NCI-H510A (cell line): ENCODE measurements at regions not wholly inside any gene's neighbourhood (a gene's known extent, or its start where the extent isn't known, plus 50 kb on each side); places are given as distances from the start of the nearest gene placed in this dataset.

Experiments used
- DNase-seq: peaks from one replicate; lab custom pipeline; 2025; lab: John Stamatoyannopoulos, UW

DNA sequence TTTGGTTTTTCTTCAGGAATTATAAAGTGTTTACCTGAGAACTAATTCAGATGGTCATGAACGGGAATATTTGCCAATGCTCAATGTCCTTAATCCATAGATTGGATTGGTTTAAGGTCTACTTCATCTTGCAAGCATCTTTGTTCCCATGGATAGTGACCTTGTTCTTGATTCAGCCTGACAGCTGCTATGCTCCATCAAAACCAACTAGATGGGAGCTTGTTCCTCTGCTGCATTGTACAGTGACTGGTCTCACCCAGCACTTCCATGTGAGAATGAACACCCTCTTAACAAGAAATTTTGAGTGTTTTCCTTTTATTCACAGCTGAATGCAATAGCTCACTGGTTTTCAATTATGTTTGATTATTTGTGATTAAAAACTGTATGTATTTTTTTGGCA, 312.6 kb upstream of the ACTBL2 start:
- DNase-seq = no peak

DNA sequence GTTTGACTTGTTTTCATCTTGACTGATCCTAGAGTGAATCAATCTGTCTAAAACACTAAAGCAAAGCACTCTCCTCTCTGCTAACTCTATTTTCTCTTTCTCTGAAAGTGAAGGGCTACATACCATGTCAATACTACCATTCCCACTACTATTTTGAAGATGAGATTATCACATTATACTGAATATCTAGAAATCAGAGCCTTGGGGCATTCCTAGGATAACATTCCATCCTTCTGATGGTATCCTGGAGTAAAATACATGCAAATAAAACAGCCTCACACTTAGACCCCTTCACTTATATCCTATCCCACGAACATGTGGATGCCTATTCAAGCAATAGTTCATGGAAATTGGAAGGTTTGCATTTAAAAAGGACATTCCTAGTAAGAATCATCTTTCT, 309.3 kb upstream of the ACTBL2 start:
- DNase-seq = no peak

DNA sequence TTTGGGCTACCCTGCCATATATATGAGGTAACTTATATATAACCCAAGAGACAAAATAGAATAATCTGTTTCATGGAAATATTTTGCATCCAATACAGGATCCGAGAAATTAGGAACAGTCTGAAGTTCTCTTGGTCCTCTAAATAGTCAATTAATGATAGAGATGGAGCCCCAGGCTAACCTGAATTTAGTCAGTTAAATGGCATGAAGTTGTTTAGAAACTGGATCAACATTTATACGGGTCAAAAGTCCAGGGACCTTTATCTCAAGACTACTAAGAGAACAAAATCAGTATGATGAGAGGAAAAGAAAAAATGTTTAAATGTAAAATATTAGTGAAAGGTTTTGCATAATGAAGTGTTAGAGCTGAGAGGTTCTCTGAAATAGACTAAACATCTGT, 303.3 kb upstream of the ACTBL2 start:
- no peak for DNase-seq

DNA sequence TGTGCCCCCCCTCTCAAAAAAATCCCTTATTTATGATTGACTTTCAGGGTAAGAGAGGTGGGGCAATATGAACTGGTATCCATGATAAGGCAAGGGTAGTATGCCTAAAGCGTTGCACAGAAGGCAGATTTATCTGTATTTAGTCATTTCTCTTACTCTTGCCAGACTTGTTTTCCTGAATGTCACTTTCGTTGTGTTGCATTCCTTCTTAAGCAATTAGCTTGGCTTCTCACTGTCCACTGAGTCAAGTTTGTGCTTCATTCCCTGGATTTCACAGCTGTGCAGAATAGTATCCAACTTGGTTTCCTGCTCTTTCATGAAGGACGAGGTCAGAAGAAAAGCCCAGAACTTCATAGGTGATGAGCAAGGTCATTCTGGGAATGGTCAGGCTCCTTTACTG, 301.5 kb upstream of the ACTBL2 start:
- no peak for DNase-seq

DNA sequence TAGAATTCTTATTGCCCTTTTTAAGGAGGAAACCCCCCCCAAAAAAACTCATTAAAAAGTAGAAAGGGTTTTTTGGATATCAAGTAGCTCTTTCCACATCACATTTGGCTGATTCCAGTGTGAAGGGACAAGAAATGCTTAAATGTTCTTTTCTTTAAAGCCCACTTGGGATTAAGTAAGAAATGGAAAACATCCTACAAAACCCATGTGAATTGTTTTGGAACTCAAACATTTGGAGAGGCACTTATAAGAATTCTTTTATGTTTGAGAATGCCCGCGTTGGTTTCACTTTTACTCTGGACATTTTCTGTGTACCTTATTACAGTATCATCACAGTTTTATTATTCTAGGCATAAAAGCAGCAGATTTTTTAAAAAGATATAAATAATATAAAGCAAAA, 301.1 kb upstream of the ACTBL2 start:
- DNase-seq = no peak

DNA sequence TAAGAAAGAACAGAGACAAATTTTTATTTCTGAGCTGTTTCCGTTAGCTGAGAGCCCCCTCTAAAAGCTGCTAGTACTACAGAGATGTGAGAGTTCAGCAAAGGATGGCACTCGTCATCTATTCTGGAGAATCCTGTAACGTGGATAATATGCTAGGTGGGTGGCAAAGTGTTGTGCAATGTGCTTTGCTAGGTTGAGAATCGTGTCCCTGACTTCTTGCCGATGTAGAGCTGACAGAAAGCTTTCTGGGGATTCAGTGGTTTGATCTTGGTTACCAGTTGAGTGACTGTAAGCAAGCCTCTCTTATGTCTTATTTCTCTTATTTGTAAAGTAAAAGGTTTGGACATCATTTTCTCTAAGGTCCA, 298.3 kb upstream of the ACTBL2 start:
- DNase-seq = no peak

DNA sequence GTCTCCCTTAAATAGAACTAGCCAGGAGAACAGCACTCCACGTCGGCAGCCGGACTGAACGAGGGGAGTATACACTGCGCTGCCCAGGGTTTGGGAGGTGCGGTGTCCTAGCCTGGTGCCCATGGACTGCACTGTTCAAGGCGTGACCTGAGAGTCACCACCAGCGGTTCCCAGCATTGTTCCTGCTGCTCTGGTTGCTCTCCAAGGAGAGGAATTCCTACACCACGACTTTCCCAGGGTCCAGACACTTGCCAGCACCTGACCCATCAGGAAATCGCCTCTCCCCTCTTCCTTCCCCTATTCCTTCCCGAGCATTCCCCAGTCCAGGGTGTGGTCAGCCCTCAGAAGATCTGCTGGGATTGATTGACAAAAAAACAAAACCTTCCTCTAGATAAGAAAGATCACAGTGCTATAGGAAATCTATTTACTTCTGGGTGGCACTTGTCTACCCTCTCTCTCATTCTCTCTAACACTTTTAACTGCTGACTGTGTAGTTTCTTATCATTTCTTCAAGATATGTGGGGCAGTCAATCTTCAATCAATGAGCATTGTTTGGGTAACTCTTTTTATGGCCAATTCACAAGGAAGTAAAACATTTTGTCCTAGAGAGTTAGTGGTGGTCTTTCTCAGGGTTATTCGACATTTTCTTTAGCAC, 297.8 kb upstream of the ACTBL2 start:
- DNase-seq = no peak

DNA sequence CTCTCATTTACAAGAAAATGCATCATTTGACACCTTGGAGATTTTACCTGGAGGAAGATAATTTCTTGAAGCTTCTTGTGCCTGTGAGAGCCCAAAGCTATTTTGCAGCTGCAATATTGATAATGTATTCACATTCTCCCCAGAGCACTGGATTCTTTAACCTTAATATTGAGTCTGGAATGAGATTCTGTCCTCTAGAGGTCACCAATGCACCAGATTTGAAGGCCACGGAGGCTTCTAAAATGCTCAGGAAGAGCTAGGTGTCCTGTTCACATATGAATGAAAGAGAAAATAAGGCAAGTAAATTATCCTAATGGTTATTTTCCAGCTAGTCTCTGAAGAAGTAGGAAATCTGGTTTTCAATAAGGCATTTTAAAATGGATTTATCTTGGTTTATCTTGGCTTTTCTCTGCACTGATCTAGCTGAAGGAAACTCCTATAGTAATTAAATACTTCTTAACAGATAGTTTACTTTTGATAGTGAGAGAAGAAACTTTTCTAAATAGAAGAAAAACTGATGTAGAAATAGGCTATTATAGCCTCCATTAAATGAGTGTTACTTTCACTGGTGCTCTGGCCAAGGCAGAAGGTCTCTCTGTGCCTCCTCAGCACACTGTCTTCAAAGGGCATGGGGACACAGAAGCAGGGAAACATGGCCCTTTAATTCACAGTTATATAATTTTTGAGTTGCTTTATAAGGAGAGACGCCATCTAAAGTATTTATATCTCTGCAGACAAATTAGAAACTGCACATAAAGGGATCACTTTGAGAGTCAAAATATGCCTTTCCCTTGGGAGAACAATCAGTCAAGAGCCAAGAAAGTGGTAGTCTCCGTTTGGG, 297.0 kb upstream of the ACTBL2 start:
- DNase-seq = no peak

DNA sequence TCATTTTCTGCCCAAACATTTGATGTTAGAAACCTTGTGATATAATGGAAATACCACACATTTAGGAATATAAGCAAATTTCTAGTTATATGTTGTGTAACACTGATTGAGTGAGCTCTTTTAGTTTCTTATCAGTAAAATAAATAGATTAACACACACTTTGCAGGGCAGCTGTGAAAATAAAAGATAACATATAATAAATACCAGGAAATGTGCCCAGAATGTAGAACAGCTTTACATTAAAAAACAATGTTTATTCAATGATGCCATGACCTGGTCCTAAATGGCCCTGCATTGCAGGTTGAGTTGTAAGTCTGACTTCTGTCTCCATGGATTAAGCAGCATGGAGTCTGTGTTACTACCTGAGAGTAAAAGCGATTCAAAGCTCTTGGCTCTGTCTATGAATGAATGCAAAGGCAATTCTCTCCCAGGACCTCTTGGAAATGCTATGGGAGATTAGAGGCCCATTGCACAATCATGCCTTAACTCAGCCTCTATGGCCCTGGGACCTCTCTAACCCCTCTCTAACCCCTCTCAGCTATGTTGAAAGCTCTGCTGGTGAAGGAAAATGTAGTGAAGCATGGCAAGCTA, 296.0 kb upstream of the ACTBL2 start:
- DNase-seq = no peak

DNA sequence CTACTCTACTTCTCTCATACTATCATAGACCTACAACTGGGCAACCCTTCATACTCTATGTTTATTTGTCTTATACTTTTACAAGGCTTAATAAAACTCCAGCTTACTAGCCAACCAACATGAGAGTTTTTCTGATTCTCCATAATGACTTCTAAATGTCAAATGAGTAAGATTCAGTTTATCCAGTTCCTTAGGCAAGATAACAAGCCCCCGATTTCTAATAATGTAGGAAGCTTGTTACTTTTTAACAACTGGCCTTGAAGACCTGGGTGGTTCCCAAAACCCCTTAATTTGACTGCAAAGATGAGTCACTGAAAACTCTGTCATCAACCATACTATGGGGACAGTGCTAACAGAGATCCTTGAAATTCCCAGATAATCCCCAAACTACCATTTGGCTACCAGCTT, 294.6 kb upstream of the ACTBL2 start:
- DNase-seq = no peak

DNA sequence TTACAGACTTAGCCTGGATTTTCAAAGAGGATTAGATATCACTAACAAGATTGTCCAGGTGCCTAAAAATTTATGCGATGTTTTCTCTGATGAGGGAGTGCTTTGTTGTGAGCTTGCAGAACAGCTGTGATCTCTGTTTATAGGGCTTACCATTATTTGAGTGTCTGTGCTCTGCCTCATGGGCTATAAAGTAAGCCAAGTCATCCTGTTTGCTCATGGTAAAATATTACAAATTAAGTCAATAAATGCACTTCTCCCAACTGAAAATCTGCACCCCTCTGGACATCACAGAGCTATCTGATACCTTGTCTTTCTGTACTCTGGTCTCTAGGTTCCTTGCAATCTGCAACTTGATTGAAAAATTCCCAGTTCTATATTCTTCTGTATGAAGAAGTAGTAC, 293.4 kb upstream of the ACTBL2 start:
- DNase-seq = no peak

DNA sequence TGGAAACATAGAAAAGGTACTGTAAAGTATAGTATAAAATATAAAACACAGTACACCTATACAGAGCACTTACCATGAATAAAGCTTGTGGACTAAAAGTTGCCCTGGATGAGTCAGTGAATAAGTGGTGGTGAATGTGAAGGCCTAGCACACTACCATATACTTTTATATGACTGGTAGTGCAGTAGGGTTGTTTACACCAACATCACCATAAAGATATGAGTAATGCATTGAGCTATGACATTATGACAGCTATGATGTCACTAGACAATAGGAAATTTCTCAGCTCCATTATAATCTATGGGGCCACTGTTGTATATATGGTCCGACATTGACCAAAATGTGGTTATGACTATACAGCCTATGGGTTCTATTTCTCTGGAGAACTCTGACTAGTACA, 291.8 kb upstream of the ACTBL2 start:
- no peak for DNase-seq

DNA sequence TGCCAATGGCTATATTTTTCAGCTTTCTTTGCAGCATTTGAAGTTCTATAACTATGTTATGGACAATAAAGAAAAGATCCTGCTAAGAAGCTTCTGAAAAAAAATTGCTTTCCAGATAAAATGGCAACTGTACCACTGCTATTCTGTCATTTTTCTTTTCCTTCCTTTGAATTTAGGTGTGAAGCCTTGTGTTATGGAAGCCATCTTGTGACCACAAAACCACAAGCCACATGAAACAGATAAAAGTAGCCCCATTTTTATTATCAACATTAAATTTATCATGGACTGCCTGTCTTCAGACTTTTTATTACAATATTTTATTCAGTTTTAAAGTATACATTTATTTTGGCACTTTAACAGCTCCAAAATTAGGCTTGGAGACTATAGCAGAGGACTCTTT, 289.9 kb upstream of the ACTBL2 start:
- DNase-seq = no peak

DNA sequence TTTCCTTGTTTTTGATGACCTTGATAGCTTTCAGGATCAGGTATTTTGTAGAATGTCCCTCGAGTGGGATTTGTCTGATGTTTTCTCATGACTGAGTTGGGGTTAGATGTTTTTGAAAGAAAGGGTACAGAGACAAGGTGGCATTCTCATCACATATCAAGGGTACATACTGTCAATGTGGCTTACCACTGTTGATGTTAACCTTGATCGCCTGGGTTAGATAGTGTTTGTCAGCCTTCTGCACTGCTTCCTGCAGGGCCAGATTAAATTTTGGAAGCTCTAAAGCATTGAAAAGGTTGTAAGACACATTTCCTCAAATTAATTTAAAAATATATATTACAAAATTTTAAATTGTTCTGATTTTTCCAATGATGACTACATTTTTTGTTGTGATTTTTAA, 287.4 kb upstream of the ACTBL2 start:
- DNase-seq = no peak

DNA sequence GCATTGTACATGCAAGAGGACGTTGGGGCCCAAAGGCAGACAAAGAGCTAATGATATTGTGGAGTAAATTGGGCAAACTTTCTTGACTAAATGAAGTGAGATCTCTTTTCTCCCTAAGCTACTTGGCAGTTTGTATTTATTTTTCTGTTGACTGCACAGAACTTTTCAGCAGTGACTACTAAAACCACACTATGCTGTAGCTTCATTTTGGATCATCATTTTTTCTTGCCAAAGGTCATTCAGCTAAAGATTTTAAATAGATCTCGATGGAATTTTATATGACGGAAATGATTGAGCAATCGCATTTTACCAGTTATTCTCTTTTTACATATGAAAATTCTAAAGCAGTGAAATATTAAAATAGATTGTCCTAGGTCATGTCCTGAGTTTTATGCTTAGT, 286.1 kb upstream of the ACTBL2 start:
- no peak for DNase-seq

DNA sequence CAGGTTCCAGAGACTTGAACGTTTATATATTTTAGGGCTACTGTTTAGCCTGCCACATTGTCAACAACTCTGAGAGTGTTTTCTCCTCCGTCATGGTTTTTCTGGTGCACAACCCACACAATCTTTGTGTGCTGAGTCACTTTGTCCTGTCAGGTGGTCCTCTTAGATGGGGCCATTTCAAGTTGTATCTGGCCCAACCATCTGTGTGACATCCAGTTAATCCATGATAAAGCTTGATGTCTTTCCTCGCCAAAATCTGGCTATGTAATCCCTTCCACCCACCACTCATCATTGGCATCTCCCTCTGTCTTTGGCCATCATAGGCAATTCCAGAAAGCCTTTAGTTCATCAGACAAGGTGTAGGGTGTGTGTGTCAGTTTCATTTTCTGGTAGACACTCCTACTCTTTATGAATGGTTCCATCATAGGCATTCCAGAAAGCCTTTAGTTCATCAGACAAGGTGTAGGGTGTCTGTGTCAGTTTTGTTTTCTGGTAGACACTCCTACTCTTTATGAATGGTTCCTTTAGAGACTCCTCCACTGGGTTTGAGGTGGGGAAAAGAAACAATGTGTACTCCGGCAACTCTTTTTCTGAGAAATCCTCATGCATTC, 282.0 kb upstream of the ACTBL2 start:
- DNase-seq = no peak

DNA sequence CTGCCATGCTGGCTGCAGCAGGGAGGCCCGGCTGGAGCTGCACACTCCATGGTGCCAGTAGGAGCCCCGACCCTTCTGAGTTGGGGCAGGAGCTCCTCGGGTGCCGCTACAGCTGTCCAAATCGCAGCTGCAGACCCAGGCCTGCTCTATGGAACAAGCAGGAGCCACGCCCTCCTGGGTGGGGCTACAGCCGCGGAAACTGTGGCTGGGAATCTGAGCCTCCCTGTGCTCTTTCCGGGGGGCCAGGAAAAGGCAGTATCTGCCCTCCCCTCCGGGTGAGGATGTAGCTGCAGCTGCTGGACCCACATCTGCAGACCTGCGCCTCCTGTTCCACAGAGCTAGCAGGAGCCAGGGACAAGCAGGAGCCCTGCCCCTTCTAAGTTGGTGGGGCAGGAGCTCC, 278.9 kb upstream of the ACTBL2 start:
- no peak for DNase-seq

DNA sequence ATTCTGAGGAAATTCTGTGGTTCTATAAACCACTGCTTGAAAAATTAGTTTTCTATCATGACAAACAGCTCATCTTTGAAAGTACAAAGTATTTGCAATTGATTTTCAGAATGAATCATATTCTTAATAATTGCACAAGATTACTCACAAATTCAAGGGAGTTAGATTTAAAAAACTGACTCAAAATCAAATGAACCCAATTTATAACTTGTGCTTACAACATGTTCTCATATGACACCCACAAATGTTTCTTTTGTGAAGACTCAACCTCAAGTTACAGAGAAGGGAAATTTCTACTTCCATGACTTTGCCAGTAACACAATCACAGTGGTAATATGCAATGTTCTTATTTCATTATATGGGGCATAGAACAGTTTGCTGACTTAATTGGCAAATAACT, 272.0 kb upstream of the ACTBL2 start:
- no peak for DNase-seq

DNA sequence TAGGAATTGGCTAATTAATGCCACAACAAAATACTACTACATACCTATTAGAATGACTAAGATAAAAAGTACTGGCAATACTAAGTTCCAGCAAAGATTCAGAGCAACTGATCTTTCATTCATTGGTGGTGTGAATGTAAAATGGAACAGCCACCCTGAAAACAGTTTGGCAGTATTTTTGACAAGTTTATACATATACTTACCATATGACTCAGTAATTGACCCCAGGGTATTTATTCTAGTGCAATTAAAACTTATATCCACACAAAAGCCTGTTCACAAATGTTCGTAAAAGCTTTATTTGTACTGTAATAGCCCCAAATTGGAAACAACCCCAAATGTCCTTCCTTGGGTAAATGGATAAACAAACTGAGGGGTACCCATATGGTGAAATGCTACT, 270.8 kb upstream of the ACTBL2 start:
- no peak for DNase-seq

DNA sequence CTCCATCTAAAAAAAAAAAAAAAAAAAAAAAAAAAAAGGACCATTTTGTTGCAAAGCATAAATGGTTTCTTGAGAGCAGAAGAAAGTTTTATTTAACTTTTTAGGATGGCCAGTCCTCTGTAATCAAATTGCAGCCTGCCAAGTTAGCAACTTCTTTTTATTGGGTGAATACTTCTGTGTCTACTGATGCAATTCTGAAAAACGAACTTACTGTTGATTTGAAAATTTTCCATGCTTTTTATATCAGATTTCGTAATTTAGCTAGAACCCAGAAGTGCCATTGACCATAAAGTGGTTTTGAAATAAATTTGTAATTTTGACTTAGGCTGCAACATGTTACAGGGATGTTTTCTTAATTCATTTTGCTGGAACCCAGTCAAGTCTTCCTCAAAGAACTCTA, 269.1 kb upstream of the ACTBL2 start:
- no peak for DNase-seq

DNA sequence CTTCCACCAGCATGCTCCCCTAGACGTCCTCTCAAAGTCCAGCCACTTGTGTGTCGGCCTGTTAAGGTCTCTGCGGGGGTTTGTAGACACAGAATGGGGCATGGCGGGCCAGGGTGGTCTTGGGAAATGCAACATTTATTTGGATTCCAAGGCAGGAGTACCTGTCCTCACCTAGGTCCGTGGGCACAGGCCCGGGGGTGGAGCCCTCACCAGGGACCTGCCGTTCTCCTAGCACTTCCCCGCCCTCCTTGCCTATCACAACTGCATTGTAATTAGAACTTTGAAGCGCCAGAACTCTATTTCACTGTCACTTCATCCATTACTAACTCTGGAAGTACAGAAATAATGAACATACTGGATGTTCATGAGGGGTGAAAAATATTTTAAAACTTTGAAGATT, 268.3 kb upstream of the ACTBL2 start:
- no peak for DNase-seq

DNA sequence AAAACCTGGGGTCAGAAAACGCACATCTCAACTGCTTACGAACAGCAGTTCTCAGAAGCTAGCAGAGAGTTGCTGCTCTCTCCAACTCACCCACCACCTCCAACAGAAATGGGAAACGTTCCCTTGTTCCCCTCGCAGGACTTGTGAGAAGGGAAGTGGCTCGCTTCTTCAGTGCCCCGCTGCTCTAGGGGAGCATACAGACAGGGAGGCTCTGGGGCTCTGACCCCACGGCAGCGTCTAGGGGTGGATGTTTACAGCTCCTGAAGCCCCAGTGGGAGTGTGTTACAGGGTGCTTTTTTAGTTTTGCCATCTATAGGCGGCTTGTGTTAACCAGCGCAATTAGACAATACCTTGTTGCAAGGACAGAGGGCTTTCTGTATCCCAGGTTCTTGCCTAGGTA, 267.7 kb upstream of the ACTBL2 start:
- no peak for DNase-seq

DNA sequence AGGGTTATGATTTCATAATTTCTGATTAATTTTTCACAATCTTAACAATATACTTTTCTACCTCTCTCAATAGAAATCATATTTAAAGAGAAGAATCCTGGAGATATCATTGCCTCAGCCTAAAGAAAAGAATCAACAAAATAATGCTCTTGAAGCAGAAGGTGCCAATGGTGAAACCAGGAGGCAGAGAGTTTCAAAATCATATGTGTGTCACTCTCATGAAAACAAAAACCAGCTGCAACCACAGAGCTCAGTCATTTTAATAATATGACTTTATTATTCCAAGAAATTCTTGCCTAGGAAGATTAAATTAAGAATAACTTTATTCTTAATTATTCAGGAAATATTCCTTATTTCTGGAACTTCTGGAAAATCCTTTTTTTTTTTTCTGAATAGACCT, 266.8 kb upstream of the ACTBL2 start:
- DNase-seq = no peak
